HG03135 (cell line): ENCODE measurements at regions not wholly inside any gene's neighbourhood (a gene's known extent, or its start where the extent isn't known, plus 50 kb on each side); places are given as distances from the start of the nearest gene placed in this dataset.

ENCODE experiments used
- ATAC-seq: cut with Tn5 transposase; IDR thresholded peaks from one replicate; pipeline ENCODE4 v1.9.1; 2021; ENCODE audit warnings: mild to moderate bottlenecking, moderate library complexity; ENCODE audit not compliant: unreplicated experiment

DNA sequence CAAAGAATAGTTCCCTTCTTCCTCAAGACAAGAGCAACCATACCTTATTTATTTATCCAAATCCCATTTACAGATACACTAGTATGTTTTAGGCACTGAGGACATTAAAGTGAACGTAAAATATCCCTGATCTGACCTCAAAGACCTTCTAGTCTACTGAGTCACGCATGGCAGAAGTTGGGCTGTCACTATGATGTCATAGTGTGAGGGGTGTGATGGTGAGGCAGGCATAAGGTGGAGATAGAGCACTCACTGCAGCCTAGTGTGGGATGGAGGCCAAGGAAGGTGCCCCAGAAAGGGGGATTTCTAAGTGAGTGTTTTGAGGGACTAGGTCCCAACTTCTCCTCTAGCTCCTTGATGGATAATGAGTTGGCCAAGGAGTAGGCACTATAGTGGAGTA, 249.5 kb upstream of the SKOR2 start:
- no peak for ATAC-seq

DNA sequence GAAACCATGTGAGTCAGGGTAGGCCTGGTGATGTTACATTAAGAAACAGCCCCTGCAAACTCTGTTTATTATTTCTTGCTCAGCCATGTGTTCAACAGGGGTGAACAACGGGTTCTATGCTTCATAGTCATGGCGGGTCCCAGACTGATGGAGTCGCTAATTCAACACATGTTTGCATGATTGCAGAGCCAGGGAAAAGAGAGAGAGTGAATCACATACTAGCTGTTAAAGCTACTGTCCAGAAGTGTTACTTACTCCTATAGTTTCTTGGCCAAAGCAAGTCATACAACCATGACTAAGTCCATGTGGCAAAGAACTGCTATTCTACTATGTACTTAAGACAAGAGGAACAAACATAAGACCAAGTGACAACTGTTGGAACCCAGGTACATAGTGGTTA, 241.2 kb upstream of the SKOR2 start:
- no peak for ATAC-seq

DNA sequence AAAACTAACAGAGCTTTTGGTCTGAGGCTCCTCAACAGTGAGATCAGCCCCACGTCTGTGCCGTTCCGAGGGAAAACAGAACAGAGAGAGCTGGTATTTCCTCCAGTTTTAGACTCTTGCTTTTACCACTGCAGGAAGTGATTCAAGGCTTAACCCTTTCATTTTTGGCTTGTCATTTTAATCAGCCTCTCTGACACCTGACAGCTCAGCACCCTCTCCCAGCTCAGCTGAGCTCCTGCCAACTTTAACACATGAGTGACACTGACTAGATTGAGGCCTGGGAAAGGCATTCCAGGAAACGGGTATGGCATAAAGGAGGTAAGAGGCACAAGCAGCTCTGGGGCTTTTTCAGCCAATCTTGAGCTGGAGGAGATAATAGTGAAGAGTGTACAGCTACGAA, 239.4 kb upstream of the SKOR2 start:
- no peak for ATAC-seq

DNA sequence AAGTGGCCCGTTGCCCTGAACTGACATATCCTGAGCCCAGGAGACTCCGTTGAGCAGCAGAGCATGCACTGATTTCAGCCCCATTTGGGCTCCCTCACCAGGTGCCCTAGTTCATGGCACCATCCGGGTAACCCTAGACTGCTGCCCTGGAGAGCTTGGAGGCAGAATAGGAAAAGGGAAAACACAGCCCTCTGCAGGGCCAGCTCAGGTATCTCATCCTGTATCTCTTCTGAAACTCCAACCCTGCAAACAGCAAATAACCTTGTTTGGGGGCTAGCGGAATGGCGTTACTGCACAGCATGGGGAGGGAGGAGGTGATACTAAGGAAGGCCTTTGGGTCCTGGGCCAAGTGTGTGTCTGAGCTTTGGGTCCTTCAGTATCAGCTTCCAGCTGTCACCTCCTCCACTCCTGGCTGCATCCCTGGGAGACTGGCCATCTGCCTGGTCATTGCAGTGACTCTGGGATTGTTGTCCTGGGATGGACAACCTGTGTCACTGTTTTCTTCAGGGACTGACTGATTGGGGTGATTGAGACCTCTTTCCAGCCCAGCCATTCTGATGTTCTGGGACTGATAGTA, 233.8 kb upstream of the SKOR2 start:
- no peak for ATAC-seq

DNA sequence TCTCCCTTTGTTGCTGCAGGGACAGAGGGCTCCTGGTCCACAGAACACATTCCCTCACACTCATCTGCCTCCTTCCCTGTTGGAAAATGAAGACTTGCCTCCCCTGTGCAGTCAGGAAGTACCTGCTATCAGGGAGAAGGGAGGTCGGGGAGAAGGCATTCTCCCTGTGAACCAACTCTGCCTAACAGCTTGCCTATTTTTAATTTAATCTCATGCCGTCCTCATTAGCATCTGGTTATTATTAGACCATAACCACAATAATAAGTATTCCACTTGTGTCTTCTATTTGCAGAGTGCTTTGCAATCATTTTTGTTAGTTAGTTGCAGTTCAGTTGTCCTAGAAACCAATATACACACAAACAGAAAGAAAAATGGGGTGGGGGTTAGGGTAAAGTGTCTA, 232.6 kb upstream of the SKOR2 start:
- no peak for ATAC-seq

DNA sequence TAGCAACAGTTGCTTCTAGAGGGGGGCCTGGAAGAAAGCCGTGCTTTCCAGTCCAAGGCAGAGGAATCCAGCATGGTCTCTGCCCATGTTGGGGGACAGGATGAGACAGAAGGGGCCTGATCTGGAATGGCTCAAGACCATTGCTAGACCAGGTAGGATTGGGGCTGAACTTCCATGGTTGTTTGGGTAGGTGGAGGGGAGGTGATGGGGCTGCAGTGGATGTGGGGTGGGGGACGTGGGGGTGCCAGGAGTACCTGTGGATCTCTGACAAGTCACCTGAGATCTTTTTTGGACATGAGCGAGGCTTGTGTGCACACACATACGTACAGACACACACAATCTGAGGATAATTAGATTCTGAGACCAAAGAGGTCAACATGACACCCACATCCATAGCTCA, 228.7 kb upstream of the SKOR2 start:
- no peak for ATAC-seq

DNA sequence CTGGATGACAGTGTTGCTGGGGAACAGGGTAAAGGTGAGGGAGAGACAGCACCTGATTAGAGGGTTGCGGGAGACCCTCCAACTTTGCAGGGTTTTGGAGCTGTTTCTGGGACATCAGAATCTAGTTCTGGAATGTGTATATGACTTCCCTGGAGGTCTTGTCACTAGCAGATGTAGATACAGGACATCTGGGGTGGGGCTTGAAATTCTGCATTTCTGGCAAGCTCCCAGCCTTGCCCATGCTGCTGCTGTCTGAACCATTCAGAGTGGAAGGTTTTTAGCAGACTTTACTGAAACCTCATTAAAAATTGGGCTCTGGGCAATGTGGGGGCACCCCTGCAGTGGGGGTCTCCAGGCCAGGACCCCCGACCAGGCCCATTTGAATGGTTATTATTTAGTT, 220.3 kb upstream of the SKOR2 start:
- no peak for ATAC-seq

DNA sequence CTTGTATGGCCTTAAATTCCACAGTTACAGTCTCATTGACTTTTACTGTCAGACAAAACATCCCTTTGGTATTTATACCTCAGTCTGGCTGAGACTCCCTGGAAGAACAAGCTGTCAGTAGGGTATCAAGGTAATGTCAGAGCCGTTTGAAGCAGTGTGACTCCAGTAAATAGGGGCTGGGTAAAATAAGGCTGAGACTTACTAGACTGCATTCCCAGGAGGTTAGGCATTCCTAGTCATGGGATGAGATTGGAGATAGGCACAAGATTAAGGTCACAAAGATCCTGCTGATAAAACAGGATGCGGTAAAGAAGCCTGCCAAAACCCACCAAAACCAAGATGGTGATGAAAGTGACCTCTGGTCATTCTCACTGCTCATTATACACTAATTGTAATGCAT, 219.5 kb upstream of the SKOR2 start:
- no peak for ATAC-seq

DNA sequence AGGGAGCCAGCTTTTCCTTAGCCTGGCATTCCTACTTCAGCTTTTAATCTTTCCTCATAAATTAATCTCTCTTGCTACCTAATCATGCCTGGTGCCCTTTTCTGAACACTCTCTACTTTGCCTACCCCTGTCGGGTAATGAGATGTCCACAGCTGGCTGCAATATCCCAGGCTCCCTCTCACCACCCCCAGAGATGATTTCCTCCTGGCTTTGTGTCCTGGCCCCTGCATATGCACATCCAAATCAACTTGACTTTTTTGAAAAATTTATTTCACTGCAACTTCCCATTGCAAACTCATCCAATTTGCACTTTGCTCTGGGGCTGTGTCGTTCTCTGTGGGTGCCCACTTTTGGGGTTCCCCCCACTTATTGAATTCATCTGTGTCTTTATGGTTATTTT, 218.1 kb upstream of the SKOR2 start:
- no peak for ATAC-seq

DNA sequence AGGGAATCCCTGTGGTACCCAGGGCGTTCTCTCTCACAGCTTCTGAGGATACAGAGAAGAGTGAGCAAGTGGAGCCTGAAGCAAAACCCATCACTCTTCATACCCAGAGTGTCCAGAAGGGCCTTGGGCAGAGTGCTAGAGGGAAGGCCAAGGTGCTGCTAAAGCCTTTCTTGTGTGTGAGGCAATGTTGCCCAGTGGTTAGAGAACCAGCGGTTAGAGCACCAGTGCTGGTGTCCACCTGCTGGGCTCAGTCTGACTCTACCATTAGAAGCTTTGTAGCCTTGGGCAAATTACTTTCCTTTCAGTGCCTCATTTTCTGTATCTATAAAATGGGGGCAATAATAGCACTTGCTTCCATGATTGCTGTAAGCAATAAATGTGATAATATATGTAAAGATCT, 210.5 kb upstream of the SKOR2 start:
- no peak for ATAC-seq

DNA sequence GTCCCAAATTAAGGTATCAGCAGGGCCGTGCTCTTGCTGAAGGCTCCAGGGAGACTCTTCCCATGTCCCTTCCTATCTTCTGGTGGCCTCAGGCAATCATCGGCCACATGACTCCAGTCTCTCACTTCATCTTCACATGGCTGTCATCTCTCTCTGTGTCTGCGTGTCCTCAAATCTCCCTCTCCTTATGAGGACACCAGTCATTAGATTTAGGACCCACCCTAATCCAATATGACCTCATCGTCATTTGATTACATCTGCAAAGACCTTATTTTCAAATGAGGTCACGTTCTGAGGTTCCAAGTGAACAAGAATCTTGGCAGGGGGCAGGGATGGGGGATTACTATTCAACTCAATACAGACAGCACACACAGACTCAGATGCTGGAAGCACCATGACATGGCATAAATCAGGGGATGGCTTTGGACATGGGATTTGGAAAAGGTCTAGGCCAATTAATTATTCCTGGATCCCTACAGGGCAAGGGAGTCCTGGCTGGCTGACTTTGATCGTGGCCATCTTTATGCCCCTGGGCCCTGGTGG, 210.0 kb upstream of the SKOR2 start:
- ATAC-seq = no peak

DNA sequence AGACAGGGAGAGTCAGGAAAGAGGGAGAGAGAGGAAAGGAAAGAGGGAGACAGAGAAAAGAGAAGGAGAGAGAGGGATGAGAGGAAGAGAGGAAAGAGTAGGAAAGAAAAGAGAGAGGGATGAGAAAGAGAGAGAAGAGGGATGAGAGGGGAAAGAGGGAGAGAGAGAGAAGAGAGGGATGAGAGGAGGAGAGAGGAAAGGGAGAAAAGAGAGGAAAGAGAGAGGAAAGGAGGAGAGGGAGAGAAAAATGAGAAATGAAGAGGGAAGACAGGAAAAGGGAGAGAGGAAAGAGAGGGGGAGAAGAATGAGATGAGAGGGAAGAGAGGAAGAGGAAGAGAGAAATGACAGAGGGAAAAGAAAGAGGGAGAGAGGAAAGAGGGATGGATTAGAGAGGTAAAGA, 207.0 kb upstream of the SKOR2 start:
- ATAC-seq = no peak

DNA sequence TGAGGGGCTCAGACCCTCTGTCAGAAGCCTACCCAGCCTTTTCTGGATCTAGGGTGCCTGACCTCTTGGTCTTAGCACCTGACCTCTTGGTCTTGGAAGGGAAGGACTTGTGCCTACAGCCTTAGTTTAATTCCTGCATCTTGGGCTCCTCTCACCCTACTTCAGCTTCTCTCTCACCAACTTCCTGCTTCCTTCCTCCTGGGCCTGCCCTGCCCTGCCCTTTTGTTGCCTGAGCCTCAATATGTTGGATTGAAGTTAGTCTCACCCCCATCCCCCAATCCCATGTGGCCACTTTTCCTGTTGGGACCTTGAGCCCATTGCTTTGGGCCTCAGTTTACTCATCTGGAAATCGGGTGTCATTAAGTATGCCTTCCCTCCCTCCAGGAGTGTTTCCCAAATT, 206.2 kb upstream of the SKOR2 start:
- ATAC-seq = no peak

DNA sequence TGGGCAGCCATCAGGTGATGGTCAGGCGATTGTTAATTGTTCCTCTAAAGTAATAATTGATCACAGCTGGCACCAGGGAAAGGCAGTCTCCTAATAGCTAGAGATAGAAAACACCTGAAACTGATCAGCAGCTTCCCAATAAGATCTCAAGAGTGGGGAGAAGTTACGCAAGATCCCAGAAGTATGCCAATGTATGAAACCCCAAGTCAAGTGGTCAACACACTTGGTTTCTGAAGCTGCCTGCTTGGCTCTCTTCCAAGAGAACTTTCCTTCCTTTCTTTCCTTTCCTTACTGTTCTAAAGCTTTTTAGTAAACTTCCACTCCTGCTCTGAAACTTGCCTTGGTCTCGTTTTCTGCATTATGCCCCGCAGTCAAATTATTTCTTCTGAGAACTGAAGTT, 201.6 kb upstream of the SKOR2 start:
- no peak for ATAC-seq

DNA sequence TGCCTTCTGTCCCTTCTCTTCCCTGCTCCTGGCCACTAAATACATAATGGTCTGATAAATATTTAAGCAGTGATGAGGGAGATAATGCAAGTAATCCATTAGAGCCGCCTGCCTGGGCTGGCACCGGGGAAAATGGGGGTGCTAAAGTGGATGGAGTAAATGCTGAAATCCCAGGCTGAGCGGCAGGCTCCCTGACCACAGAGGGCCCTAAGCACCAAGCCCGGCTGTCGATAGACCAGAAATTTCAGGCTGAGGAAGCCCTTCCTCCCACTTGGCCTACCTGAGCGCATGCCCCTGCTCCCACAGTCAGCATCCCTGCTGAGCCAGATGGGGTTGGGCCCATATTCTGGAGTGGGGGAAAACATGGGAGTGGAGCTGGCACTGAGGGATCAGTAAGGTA, 197.5 kb upstream of the SKOR2 start:
- no peak for ATAC-seq

DNA sequence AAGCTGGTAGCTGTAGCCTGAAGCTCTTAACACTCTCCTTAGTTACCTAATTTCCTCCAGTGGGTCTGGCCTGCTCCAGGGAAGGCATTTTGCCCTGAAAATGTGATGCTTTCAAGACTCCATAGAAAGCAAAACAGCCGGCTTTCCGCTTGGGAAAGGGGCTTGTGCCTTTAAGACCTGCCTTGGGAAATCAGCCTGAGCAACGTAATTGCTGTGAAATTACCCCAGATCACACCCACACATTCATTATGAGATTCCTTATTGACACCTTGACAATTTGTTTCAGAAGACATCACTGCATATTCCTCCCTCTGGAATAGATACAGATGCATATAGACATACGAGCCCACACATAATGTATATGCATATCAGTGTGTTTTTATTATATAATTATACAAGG, 190.5 kb upstream of the SKOR2 start:
- ATAC-seq = no peak

DNA sequence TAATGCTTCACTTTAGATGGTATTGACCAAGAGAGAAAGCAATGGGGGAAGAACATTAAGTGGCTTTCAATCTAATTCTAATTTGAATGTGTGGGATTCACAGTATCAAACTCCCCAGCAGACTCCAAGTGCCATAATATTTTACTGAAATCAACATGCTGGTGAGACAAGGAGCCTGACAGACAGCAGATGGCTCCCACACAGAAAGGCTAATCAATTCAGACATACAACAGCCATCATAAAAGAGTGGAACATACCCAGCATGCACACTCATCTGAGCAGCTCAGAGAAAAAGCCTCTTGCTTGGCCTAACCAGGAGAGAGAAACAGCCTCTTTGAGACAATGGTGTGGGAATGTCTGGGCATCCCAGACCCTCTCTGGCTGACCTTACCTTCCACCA, 186.5 kb upstream of the SKOR2 start:
- ATAC-seq = no peak

DNA sequence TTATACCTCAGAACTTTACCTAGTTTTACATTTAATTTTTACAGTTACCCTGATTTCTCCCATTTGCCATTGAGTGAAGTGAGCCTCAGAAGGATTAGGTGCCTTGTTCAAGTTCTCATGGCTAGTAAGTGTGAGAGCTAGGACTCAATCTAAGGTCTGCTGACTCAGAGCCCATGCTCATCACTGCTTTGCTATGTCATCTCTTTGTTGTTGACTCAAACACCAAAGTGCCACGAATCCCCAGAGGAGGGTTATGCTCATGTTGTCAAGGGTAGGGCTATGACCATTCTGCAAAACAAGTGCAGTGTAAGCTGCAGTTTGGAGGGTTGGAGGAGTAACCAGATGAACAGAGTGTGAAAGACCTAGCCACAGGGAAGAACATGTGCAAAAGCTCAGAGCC, 185.4 kb upstream of the SKOR2 start:
- ATAC-seq = no peak

DNA sequence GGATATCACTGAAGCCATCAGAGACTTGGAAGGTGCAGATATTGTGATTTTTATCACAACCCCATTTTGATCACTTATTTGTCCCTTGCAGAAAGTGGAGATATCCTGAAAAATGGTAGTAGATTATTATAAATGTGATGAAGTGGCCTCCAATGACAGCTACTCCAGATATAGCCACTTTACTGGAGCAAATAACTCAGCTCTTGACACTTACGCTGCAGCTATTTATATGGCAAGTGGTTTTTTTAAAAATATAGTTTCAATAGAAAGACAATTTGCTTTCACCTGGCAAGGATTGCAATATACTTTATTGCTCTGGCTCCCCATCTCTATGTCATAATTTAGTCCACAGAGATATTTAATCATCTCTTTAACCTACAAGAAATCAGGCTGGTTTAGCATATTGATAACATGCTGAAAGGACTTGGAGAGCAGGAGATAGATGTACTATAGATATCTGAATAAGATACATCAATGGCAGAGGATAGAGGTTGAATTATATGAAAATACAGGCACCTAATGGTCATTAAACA, 182.8 kb upstream of the SKOR2 start:
- no peak for ATAC-seq

DNA sequence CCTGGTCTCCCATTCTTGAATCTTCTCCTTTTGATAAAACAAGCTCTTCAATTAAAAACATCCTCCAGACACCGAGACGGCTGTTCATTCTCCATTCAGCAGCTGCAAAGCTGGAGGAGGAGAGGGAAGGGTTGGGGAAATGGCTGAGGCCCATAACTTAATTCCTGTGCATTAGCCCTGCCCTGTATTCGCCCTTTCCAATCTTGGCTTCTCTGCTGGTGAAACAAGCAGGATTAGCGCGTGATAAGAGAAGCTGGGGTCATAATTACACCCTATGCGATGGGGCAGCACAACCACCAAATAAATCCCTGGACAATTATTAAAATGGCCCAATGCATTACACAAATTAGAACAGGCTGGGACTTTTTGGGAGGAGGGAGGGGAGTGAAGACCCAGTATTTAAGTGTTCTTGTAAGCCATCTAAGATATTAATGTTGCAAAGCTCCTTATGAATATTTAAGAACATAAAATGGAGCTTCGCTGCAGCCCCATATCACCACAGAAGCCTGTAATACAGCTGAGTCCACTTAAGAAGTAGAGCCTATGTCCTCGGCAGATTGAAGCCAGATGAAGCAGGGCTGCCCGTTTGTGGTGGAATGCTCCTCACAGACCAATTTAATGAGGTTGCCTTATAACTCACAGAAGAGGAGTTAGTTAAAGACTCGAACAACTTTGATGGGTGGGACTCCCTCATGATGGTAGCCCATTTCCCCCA, 176.6 kb upstream of the SKOR2 start:
- ATAC-seq = no peak

DNA sequence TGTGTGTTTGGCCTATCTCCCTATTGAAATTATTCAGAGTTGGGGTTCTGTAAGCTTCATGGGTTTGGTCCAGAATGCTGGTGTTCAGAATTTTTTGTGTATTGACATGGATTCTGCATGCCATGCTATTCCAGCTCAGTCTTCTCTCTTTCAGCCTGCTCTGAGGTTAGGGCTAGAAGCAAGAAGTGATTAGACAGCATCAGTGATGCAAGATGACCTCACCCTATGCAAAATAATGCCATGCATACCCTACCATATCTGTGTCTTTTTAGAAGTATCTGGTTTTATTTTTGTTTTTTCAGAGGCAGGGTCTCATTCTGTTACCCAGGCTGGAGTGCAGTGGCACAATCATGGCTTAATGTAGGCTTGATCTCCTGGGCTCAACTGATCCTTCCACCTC, 175.6 kb upstream of the SKOR2 start:
- no peak for ATAC-seq

DNA sequence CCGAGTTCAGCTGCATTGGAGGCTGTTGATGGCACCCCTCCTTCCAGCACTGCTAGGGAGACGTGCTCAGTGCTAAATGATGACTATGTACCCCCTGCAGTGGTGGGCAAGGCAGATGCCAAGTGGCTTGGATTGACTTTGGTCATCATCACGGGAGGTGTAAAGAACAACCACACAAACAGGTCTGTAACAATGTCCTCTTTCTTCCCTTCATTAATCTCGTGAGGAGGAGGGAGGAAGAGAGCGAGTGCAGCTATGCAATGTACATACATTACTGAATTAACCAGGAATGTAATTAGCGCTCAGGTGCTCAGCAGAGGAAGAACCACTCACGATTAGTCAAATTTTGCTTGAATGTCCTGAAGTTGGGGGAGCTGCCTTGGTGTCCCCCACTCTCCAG, 173.9 kb upstream of the SKOR2 start:
- ATAC-seq = no peak

DNA sequence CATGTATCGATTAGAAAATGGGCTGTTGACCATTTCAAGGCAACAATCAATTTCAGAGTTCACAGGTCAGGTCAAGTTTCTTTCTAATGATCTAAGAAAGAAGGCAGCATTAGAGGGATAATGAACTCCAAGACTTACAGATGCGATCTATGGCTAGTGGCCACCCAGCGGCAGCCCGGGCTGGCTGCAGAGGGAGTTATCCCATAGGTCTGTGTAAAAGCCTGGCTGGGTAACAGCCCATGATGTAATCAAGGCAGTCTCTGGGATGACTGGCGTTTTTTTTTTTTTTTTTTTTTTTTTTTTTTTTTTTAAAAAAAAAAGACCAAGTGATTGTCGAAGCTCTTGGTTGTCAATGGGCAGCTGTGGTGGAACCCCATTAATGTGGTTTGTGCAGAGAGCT, 171.1 kb upstream of the SKOR2 start:
- ATAC-seq = no peak
